Smooth muscle cell (in vitro differentiated cells): ENCODE measurements at regions not wholly inside any gene's neighbourhood (a gene's known extent, or its start where the extent isn't known, plus 50 kb on each side); places are given as distances from the start of the nearest gene placed in this dataset.

Experiments
- DNase-seq: peaks from one replicate; lab custom pipeline; 2025; ENCODE audit not compliant: unreplicated experiment; lab: John Stamatoyannopoulos, UW
- H2AFZ ChIP-seq: fragments of 200-600 bp; sonication (generic); 2 replicates; pipeline ENCODE4 v1.6.0; 2016; ENCODE audit warnings: antibody characterized with exemption, low read depth, mild to moderate bottlenecking
- H3F3A ChIP-seq: fragments of 200-600 bp; sonication (generic); 2 replicates; pipeline ENCODE4 v1.6.0; 2017; ENCODE audit warnings: antibody characterized with exemption, low read depth
- H3K27ac ChIP-seq: fragments of 200-600 bp; sonication (generic); 2 replicates; pipeline ENCODE4 v1.5.1; 2016; ENCODE audit warnings: low read depth, mild to moderate bottlenecking
- H3K27me3 ChIP-seq: fragments of 200-600 bp; sonication (generic); 2 replicates; pipeline ENCODE4 v1.6.1; 2016; ENCODE audit warnings: low read depth, mild to moderate bottlenecking
- H3K36me3 ChIP-seq: fragments of 200-600 bp; sonication (generic); 2 replicates; pipeline ENCODE4 v1.5.1; 2016; ENCODE audit warnings: low read depth
- H3K4me1 ChIP-seq: fragments of 200-600 bp; sonication (generic); 2 replicates; pipeline ENCODE4 v1.5.1; 2016; ENCODE audit warnings: low read depth
- H3K4me2 ChIP-seq: fragments of 200-600 bp; sonication (generic); 2 replicates; pipeline ENCODE4 v1.6.0; 2016; ENCODE audit warnings: mild to moderate bottlenecking
- H3K4me3 ChIP-seq: fragments of 200-600 bp; sonication (generic); 2 replicates; pipeline ENCODE4 v1.5.1; 2016; ENCODE audit warnings: mild to moderate bottlenecking
- H3K79me2 ChIP-seq: fragments of 200-600 bp; sonication (generic); 2 replicates; pipeline ENCODE4 v1.6.0; 2016; ENCODE audit warnings: low read depth, mild to moderate bottlenecking
- H3K9ac ChIP-seq: fragments of 200-600 bp; sonication (generic); 2 replicates; pipeline ENCODE4 v1.6.0; 2016; ENCODE audit warnings: low read depth
- H3K9me3 ChIP-seq: fragments of 200-600 bp; sonication (generic); replicated peaks from 2 replicates; pipeline ENCODE4 v1.5.1; 2016; ENCODE audit warnings: low read depth
- H4K20me1 ChIP-seq: fragments of 200-600 bp; sonication (generic); 2 replicates; pipeline ENCODE4 v1.6.0; 2016; ENCODE audit warnings: low read depth
- WGBS: methylation state at CpG from one replicate; pipeline ENCODE4 v1.1.7; 2016; ENCODE audit warnings: low lambda C conversion rate; 5-methylcytosine and 5-hydroxymethylcytosine counted together
- TF ChIP-seq, protein P1 (sequence below): fragments of 200-600 bp; sonication (generic); IDR thresholded peaks from 2 replicates; pipeline ENCODE4 v1.5.1; 2017; ENCODE audit warnings: borderline replicate concordance, mild to moderate bottlenecking, antibody characterized with exemption; ENCODE audit not compliant: insufficient read depth, poor library complexity, severe bottlenecking

- no peak overlapping the region for H3K4me3 ChIP-seq
- no peaks in the 10 kb centered on the region for H3F3A ChIP-seq
- H3K27me3 ChIP-seq: no peaks in the 10 kb centered on the region
- H4K20me1 ChIP-seq: no peaks in the 10 kb centered on the region
- DNase-seq: no peak
- TF ChIP-seq, protein P1, sequence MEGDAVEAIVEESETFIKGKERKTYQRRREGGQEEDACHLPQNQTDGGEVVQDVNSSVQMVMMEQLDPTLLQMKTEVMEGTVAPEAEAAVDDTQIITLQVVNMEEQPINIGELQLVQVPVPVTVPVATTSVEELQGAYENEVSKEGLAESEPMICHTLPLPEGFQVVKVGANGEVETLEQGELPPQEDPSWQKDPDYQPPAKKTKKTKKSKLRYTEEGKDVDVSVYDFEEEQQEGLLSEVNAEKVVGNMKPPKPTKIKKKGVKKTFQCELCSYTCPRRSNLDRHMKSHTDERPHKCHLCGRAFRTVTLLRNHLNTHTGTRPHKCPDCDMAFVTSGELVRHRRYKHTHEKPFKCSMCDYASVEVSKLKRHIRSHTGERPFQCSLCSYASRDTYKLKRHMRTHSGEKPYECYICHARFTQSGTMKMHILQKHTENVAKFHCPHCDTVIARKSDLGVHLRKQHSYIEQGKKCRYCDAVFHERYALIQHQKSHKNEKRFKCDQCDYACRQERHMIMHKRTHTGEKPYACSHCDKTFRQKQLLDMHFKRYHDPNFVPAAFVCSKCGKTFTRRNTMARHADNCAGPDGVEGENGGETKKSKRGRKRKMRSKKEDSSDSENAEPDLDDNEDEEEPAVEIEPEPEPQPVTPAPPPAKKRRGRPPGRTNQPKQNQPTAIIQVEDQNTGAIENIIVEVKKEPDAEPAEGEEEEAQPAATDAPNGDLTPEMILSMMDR: no peak
- H3K4me2 ChIP-seq: no peak overlapping the region
- H3K9ac ChIP-seq: no peak overlapping the region
- H3K27ac ChIP-seq: no peak overlapping the region
- H3K79me2 ChIP-seq: no peaks in the 10 kb centered on the region
- 68% methylated on average over 12 of the region's 12 CpGs for WGBS
- H2AFZ ChIP-seq: no peak overlapping the region
- H3K9me3 ChIP-seq: no peaks in the 10 kb centered on the region
- H3K4me1 ChIP-seq: no peaks in the 10 kb centered on the region
- H3K36me3 ChIP-seq: no peaks in the 10 kb centered on the region
Measured at GRCh38 chr10:129096065-129096984, 370.7 kb upstream of the MGMT start.

- Histone ChIP-seq H3K4me3 (no peak overlapping the region), H3K9ac (no peak overlapping the region), H3K9me3 (no peaks in the 10 kb centered on the region), H3K27me3 (no peaks in the 10 kb centered on the region), H4K20me1 (no peaks in the 10 kb centered on the region), H3K79me2 (no peaks in the 10 kb centered on the region), H3K27ac (no peak overlapping the region), H3K4me1 (no peaks in the 10 kb centered on the region), H2AFZ (no peak overlapping the region), H3K4me2 (no peak overlapping the region), H3F3A (no peaks in the 10 kb centered on the region), H3K36me3 (no peaks in the 10 kb centered on the region)
- TF ChIP-seq, protein P1: no peak
- 86% methylated on average over 6 of the region's 6 CpGs for WGBS
- no peak for DNase-seq
Measured at GRCh38 chr10:129097776-129098330, 369.2 kb upstream of the MGMT start.

DNA sequence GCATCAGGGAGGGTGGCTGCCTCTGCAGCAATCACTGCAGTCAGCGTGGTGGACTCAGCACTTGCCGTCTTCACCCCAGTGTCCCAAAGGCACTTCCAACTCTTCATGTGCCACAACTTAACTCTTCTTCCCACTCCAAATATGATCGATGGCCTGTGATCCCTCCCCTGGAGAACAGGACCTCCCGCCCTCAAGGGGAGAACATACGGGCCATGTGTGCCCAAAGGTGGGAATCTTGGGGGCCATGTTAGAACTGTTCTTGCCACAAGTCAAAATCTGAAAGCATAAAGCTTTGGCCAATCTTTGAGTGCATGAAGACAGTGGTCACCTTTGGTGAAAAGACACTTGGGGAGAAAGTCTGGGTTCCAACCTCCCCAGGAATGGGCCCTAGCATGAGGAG is 368.5 kb upstream of the MGMT start:
- no peak for DNase-seq
- TF ChIP-seq, protein P1: no peak
- Histone ChIP-seq H3K27ac (no peak overlapping the region), H3K4me1 (no peaks in the 10 kb centered on the region), H3K9ac (no peak overlapping the region), H3K4me3 (no peak overlapping the region), H3K4me2 (no peak overlapping the region), H3K79me2 (no peaks in the 10 kb centered on the region), H2AFZ (no peak overlapping the region), H3K36me3 (no peaks in the 10 kb centered on the region), H3K9me3 (no peaks in the 10 kb centered on the region), H3K27me3 (no peaks in the 10 kb centered on the region), H4K20me1 (no peaks in the 10 kb centered on the region), H3F3A (no peaks in the 10 kb centered on the region)
- WGBS: 98% methylated on average over 5 of the region's 5 CpGs
